Esophagus (tissue), 2 donors: ENCODE measurements at regions not wholly inside any gene's neighbourhood (a gene's known extent, or its start where the extent isn't known, plus 50 kb on each side); places are given as distances from the start of the nearest gene placed in this dataset.

Experiments
- H3K27ac ChIP-seq, 2 donors: one replicate each; pipeline ENCODE4 v1.5.1; 2013; ENCODE audit warnings: low read depth in 2 of 2, mild to moderate bottlenecking in 2 of 2, inconsistent platforms in 1 of 2, low read length in 1 of 2, moderate library complexity in 1 of 2
- H3K27me3 ChIP-seq, 2 donors: one replicate each; pipeline ENCODE4 v1.6.1; 2013; ENCODE audit warnings: low read length in 2 of 2, control low read depth in 1 of 2, mild to moderate bottlenecking in 1 of 2; ENCODE audit not compliant: insufficient read depth in 2 of 2, control insufficient read depth in 1 of 2
- H3K36me3 ChIP-seq, 2 donors: one replicate each; pipeline ENCODE4 v1.6.1; 2013; ENCODE audit warnings: low read length in 1 of 2; ENCODE audit not compliant: control insufficient read depth in 2 of 2, insufficient read depth in 2 of 2
- H3K4me1 ChIP-seq, 2 donors: one replicate each; pipeline ENCODE4 v1.6.1; 2013; ENCODE audit warnings: low read length in 1 of 2; ENCODE audit not compliant: control insufficient read depth in 2 of 2, insufficient read depth in 2 of 2
- H3K4me3 ChIP-seq, 2 donors: one replicate each; pipeline ENCODE4 v1.5.1; 2013; ENCODE audit warnings: low read length in 2 of 2, mild to moderate bottlenecking in 2 of 2, low read depth in 1 of 2, moderate library complexity in 1 of 2
- H3K9me3 ChIP-seq, 2 donors: one replicate each; pipeline ENCODE4 v1.6.1; 2013; ENCODE audit warnings: mild to moderate bottlenecking in 2 of 2, low read depth in 1 of 2, low read length in 1 of 2, moderate library complexity in 1 of 2; ENCODE audit not compliant: control insufficient read depth in 2 of 2, insufficient read depth in 1 of 2
- WGBS, 2 donors: extraction: QIAGEN DNeasy Blood & Tissue Kit; methylation state at CpG; one replicate each; pipeline ENCODE4 v1.1.7; 2013; 5-methylcytosine and 5-hydroxymethylcytosine counted together
- donor health status: healthy with polysubstance abuse.
- donor health status: Bipolar disorder and iron deficiency.

DNA sequence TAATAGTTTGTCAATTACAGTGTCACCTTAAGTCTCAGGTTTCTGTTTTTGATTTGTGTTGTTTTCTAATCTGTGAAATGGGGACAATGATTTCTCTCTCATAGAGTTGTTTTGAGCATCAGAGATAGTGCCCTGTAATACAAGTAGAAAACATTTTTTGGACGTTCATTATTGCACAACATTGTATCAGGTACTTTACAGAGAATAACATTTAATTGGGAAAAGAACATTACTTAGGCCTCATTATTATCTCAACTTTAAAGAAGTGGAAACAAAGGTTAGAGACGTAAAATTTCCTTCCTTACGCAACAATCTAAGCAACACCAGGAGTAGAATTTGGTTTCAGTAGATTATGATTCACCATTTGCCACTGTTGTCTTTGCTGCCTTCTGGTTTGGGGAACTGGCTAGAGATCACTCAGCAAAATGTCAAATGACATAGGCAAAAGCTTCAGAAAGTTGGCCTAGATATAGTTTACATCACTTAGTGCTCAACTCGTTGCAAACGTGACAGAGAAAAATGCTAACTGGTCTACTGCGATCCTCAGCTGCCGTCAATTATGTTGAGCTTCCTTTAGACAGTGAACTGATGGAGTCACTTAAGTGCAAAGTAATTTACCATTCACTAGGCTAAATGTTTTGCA lies 1026.8 kb downstream of the CDH11 start:
- Histone ChIP-seq H3K27ac (no peak overlapping the region), H3K4me3 (no peak overlapping the region), H3K4me1 (no peaks in the 10 kb centered on the region), H3K9me3 (no peaks in the 10 kb centered on the region), H3K27me3 (peaks cover 0 to 3% of the 10 kb centered on the region in 2 donors), H3K36me3 (no peaks in the 10 kb centered on the region)
- 64 to 79% methylated on average over 7 of the region's 7 CpGs for WGBS, 2 donors

DNA sequence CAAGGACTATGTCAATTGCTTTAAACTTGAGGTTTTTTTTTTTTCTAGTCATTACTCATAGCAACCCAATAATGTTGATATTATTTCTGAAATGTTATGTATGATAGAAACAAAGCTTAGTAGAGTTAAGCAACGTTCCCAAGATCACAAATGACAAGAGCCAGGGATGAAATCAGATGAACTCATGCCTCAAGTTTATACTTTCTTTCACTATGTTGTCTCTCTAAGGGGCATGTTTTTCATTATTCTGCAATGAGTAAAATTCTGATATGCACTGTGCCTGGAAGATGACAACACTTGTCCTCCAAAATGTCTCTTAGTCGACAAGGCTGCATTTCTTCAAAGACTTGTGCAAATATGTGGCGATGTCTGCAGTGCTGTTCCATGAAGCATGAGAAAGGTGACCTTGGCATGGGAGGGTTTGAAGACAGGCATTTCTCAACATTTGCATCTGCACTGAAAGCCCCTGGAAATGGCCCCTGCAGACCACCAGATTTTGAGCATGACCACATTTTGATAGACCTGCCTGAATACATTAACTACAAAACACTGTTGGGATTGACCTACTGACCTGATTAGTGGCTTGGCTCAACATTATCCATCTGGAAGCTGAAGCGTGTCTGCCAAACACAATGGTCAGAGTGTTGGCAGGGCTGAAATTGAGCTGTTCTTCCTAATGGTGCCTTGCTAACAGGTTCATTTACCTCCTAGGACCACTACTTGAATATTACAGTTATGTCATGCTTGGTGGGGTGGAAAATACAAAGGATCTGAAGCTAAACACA lies 1027.5 kb downstream of the CDH11 start:
- no peaks in the 10 kb centered on the region for H3K9me3 ChIP-seq
- H3K36me3 ChIP-seq: no peaks in the 10 kb centered on the region
- 71% methylated on average over 4 of the region's 4 CpGs for WGBS, 2 donors
- H3K4me3 ChIP-seq: no peak overlapping the region
- H3K27me3 ChIP-seq: peaks cover 0 to 3% of the 10 kb centered on the region in 2 donors
- H3K4me1 ChIP-seq: no peaks in the 10 kb centered on the region
- H3K27ac ChIP-seq: no peak overlapping the region

DNA sequence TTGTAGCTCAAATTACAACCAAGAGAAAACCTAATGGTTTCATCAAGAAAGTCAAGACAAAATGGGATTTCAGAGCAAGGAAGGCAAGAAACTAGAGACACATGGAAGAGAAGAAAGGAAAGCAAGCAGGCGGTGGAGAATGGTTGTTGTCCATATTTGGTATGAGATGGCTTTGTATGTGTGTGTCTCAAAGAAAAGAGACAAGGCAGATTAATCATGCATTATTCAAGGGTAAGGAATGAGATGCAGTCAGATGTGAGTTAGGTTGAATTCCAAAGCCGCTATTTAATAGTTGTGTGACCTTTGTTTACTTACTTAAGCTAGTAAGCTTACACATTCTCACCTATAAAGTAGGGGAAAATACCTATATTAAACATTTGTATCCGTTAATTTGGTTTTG lies 1029.6 kb downstream of the CDH11 start:
- Histone ChIP-seq H3K4me3 (no peak overlapping the region), H3K27me3 (peaks cover 0 to 3% of the 10 kb centered on the region in 2 donors), H3K4me1 (no peaks in the 10 kb centered on the region), H3K9me3 (no peaks in the 10 kb centered on the region), H3K36me3 (no peaks in the 10 kb centered on the region), H3K27ac (no peak overlapping the region)
- WGBS, 2 donors: 62 to 67% methylated on average over 3 of the region's 3 CpGs

DNA sequence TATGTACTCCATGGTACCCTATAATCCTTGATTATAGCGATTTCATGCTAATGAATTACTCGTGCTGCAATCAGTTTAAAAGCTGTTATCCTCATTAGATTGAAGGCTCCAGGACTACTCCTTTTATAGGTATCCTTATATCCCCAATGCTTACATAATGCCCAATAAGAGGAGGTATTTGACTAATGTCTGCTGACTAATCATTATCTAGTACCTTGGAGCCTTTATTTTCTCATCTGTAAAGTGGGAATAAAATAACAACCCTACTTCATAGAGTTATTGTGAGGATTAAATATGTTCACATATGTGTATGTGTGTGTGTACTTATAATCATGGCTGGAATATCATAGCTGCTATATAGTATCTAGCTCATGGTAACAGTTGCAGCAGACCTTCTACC lies 1031.5 kb downstream of the CDH11 start:
- no peak overlapping the region for H3K27ac ChIP-seq
- no peak overlapping the region for H3K4me3 ChIP-seq
- H3K27me3 ChIP-seq: peaks cover 0 to 3% of the 10 kb centered on the region in 2 donors
- no peaks in the 10 kb centered on the region for H3K36me3 ChIP-seq
- no peaks in the 10 kb centered on the region for H3K9me3 ChIP-seq
- H3K4me1 ChIP-seq: no peaks in the 10 kb centered on the region
- 54 to 59% methylated on average over 2 of the region's 2 CpGs for WGBS, 2 donors

DNA sequence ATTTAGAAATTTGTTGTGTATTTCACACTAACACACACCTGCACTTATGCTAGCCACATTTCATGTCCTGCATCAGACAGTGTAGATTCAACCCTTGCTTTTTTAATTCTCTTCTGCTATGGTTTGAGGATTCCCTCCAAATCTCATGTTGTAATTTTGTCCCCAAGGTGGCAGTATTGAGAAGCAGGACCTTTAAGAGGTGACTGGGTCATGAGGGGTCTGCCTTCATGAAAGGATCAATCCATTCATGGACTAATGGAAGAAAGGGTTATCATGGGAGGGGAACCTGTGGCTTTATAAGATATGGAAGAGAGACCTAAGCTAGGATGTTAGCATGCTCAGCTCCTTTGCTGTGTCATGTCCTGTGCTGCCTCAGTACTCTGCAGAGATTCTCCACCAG lies 1032.2 kb downstream of the CDH11 start:
- Histone ChIP-seq H3K36me3 (no peaks in the 10 kb centered on the region), H3K27me3 (no peaks in the 10 kb centered on the region), H3K4me1 (no peaks in the 10 kb centered on the region), H3K27ac (no peak overlapping the region), H3K9me3 (no peaks in the 10 kb centered on the region), H3K4me3 (no peak overlapping the region)

DNA sequence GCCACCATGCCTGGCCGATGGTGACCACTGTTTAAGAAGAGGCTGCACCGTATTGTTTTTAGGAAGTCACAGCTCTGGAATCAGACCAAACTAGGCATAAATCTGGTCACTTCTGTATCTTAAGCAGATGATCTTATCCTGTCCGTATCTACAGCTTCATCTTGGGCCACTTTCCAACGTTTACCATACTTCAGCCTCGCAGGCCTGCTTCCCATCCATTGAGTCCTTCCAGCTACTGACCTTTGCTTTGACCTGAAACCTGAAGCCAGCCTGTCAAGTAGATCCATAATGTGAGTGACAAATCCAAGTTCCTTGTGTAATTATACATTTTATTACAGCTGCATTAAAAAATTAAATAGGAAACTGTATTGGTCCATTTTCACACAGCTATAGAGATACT lies 1033.0 kb downstream of the CDH11 start:
- Histone ChIP-seq H3K9me3 (no peaks in the 10 kb centered on the region), H3K36me3 (no peaks in the 10 kb centered on the region), H3K4me1 (no peaks in the 10 kb centered on the region), H3K27ac (no peak overlapping the region), H3K4me3 (no peak overlapping the region), H3K27me3 (no peaks in the 10 kb centered on the region)
- WGBS, 2 donors: 77 to 81% methylated on average over 5 of the region's 5 CpGs

DNA sequence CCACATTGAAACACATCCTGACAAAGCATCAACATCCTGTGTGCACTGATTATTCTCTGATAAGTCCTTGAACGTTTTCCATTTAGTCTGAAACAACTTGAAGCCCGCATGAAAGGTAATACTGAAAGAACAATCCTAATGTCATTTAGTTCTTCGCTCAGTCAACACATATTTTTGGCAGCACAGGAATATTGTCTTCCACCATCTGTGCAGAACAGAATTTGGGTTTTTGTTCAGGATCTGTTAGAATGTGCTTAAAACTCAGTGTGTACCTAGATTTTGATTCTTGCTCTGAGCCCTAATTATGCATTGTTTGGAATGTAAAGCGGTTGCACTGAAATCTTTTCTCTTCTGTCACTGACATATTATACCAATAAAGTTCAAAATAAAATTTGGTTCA lies 1036.6 kb downstream of the CDH11 start:
- H3K9me3 ChIP-seq: no peaks in the 10 kb centered on the region
- no peak overlapping the region for H3K27ac ChIP-seq
- H3K4me1 ChIP-seq: no peaks in the 10 kb centered on the region
- no peaks in the 10 kb centered on the region for H3K27me3 ChIP-seq
- no peak overlapping the region for H3K4me3 ChIP-seq
- no peaks in the 10 kb centered on the region for H3K36me3 ChIP-seq
- 67 to 77% methylated on average over 4 of the region's 4 CpGs for WGBS, 2 donors

DNA sequence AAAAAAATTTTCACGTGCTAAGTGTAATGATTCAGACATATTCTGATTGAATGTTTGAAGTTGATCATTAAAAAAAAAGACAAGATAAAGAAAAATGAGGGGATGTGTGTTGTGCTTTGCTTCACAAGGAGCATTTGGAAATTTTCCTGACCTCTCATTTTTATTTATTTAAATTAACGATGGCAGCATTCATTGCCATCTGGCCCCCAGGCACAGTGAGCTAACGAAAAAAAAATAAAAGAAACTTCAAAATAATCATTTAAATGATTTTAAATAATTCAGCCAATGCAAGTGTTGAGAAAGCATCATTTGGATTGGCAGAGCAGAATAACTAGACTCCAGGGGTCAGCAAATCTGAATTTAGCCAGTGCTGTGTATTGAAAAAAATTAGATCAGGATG lies 1037.2 kb downstream of the CDH11 start:
- 63 to 70% methylated on average over 3 of the region's 3 CpGs for WGBS, 2 donors
- no peak overlapping the region for H3K27ac ChIP-seq
- H3K9me3 ChIP-seq: no peaks in the 10 kb centered on the region
- H3K36me3 ChIP-seq: no peaks in the 10 kb centered on the region
- H3K4me1 ChIP-seq: no peaks in the 10 kb centered on the region
- no peak overlapping the region for H3K4me3 ChIP-seq
- no peaks in the 10 kb centered on the region for H3K27me3 ChIP-seq

DNA sequence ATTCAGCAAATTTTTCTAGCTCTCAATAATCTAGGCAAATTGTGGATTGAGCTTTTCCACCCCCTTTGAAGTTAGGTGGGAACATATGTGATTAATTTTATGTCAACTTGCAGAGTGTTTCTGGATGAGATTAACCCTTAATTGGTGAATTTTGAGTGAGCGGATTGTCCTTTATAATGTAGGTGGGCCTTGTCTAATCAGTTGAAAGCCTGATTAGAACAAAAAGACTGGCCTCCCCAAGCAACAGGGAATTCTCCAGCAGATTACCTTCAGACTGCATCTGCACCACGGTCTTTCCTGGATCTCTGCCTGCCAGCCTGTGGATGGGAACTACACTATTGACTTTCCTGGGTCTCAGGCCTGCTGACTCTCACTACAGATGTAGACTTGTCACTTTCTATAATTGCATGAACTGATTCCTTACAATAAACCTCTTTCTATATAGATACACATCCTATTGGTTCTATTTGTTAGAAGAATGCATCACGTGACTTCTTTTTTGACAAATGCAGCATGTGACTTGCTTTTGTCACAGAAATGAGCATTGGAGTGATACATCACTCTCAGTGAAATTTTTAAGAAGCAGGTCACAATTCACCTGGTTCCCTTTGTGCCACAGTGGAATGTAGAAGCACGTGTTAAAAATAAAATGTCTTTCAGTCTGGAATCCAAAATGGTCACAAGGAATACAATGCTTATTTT lies 1038.3 kb downstream of the CDH11 start:
- no peaks in the 10 kb centered on the region for H3K9me3 ChIP-seq
- no peaks in the 10 kb centered on the region for H3K36me3 ChIP-seq
- H3K27ac ChIP-seq: no peak overlapping the region
- no peaks in the 10 kb centered on the region for H3K27me3 ChIP-seq
- 81 to 84% methylated on average over 4 of the region's 4 CpGs for WGBS, 2 donors
- H3K4me3 ChIP-seq: no peak overlapping the region
- H3K4me1 ChIP-seq: no peaks in the 10 kb centered on the region
